ENCODE measurements at regions not wholly inside any gene's neighbourhood (a gene's known extent, or its start where the extent isn't known, plus 50 kb on each side); places are given as distances from the start of the nearest gene placed in this dataset.

DNA sequence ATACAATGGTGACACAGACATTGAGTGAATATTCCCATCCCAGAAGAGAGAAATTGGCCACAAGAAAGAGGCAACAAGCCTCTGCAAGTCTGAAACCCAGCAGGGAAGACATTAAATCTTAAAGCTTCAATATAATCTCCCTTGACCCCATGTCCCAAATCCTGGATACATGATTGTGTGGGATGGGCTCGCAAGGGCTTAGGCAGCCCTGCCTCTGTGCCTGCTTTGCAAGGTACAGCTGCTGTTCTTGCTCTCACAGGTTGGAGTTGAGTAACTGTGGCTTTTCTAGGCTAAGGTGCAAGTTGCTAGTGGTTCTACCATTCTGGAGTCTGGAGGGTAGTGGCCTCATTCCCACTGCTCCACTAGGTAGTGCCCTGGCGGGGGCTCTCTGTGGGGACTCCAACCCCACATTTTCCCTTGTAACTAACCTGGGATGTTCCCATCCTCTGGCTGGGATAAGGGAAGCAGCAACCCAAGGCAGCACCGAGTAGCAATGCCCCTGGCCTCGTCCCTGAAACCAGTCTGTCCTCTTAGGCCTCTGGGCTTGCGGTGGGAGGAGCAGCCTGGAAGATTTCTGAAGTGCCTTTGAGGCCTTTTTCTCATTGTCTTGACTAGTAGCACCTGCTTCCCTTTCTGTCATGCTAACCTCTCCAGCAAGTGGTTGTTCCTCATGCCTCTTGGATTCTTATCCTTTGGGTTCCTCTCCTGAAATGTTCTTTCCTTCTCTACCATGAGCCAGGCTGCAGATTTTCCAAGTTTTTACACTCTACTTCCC is 90.0 kb downstream of the FAM174B start:
- TF ChIP-seq, protein P1, sequence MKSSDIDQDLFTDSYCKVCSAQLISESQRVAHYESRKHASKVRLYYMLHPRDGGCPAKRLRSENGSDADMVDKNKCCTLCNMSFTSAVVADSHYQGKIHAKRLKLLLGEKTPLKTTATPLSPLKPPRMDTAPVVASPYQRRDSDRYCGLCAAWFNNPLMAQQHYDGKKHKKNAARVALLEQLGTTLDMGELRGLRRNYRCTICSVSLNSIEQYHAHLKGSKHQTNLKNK (CRISPR knock-in tag; IDR thresholded peaks at IDR 0.05) = no peak
- TF ChIP-seq, protein P2, sequence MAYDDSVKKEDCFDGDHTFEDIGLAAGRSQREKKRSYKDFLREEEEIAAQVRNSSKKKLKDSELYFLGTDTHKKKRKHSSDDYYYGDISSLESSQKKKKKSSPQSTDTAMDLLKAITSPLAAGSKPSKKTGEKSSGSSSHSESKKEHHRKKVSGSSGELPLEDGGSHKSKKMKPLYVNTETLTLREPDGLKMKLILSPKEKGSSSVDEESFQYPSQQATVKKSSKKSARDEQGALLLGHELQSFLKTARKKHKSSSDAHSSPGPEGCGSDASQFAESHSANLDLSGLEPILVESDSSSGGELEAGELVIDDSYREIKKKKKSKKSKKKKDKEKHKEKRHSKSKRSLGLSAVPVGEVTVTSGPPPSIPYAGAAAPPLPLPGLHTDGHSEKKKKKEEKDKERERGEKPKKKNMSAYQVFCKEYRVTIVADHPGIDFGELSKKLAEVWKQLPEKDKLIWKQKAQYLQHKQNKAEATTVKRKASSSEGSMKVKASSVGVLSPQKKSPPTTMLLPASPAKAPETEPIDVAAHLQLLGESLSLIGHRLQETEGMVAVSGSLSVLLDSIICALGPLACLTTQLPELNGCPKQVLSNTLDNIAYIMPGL (CRISPR knock-in tag; IDR thresholded peaks at IDR 0.05) = no peak
- TF ChIP-seq, protein P3, sequence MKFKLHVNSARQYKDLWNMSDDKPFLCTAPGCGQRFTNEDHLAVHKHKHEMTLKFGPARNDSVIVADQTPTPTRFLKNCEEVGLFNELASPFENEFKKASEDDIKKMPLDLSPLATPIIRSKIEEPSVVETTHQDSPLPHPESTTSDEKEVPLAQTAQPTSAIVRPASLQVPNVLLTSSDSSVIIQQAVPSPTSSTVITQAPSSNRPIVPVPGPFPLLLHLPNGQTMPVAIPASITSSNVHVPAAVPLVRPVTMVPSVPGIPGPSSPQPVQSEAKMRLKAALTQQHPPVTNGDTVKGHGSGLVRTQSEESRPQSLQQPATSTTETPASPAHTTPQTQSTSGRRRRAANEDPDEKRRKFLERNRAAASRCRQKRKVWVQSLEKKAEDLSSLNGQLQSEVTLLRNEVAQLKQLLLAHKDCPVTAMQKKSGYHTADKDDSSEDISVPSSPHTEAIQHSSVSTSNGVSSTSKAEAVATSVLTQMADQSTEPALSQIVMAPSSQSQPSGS (CRISPR knock-in tag; IDR thresholded peaks at IDR 0.05; ENCODE audit: borderline replicate concordance, low read depth) = no peak
- TF ChIP-seq, protein P4, sequence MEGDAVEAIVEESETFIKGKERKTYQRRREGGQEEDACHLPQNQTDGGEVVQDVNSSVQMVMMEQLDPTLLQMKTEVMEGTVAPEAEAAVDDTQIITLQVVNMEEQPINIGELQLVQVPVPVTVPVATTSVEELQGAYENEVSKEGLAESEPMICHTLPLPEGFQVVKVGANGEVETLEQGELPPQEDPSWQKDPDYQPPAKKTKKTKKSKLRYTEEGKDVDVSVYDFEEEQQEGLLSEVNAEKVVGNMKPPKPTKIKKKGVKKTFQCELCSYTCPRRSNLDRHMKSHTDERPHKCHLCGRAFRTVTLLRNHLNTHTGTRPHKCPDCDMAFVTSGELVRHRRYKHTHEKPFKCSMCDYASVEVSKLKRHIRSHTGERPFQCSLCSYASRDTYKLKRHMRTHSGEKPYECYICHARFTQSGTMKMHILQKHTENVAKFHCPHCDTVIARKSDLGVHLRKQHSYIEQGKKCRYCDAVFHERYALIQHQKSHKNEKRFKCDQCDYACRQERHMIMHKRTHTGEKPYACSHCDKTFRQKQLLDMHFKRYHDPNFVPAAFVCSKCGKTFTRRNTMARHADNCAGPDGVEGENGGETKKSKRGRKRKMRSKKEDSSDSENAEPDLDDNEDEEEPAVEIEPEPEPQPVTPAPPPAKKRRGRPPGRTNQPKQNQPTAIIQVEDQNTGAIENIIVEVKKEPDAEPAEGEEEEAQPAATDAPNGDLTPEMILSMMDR (IDR thresholded peaks at IDR 0.05) = no peak
- TF ChIP-seq, protein P5, sequence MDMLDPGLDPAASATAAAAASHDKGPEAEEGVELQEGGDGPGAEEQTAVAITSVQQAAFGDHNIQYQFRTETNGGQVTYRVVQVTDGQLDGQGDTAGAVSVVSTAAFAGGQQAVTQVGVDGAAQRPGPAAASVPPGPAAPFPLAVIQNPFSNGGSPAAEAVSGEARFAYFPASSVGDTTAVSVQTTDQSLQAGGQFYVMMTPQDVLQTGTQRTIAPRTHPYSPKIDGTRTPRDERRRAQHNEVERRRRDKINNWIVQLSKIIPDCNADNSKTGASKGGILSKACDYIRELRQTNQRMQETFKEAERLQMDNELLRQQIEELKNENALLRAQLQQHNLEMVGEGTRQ (CRISPR knock-in tag; IDR thresholded peaks at IDR 0.05) = no peak
- TF ChIP-seq IRF2 (CRISPR knock-in tag; IDR thresholded peaks at IDR 0.05; ENCODE audit: borderline replicate concordance, low read depth) = no peak
- TF ChIP-seq, protein P6, sequence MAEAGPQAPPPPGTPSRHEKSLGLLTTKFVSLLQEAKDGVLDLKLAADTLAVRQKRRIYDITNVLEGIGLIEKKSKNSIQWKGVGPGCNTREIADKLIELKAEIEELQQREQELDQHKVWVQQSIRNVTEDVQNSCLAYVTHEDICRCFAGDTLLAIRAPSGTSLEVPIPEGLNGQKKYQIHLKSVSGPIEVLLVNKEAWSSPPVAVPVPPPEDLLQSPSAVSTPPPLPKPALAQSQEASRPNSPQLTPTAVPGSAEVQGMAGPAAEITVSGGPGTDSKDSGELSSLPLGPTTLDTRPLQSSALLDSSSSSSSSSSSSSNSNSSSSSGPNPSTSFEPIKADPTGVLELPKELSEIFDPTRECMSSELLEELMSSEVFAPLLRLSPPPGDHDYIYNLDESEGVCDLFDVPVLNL (CRISPR knock-in tag; IDR thresholded peaks at IDR 0.05; ENCODE audit: borderline replicate concordance, low read depth) = no peak
- TF ChIP-seq CREM (CRISPR knock-in tag; IDR thresholded peaks at IDR 0.05) = no peak
- TF ChIP-seq HMGA2 (CRISPR knock-in tag; IDR thresholded peaks at IDR 0.05) = no peak
- TF ChIP-seq CREB1 (CRISPR knock-in tag; IDR thresholded peaks at IDR 0.05) = no peak
- TF ChIP-seq, protein P7, sequence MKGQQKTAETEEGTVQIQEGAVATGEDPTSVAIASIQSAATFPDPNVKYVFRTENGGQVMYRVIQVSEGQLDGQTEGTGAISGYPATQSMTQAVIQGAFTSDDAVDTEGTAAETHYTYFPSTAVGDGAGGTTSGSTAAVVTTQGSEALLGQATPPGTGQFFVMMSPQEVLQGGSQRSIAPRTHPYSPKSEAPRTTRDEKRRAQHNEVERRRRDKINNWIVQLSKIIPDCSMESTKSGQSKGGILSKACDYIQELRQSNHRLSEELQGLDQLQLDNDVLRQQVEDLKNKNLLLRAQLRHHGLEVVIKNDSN (CRISPR knock-in tag; IDR thresholded peaks at IDR 0.05) = no peak

All from WTC11 (cell line).